GM23338 (cell line): ENCODE measurements at regions not wholly inside any gene's neighbourhood (a gene's known extent, or its start where the extent isn't known, plus 50 kb on each side); places are given as distances from the start of the nearest gene placed in this dataset.

Experiments
- ATAC-seq: fragments of 200-7000 bp; cut with Tn5 transposase; 3 replicates; pipeline ENCODE4 v1.9.1; 2020
- DNase-seq: peaks from one replicate; pipeline ENCODE4 v3.0.0-alpha.2; 2015; ENCODE audit warnings: low spot score
- H2AFZ ChIP-seq: fragments of 200-600 bp; sonication (generic); 2 replicates; pipeline ENCODE4 v1.8.0; 2016; ENCODE audit warnings: antibody characterized with exemption, mild to moderate bottlenecking, moderate library complexity
- H3F3A ChIP-seq: fragments of 200-600 bp; sonication (generic); replicated peaks from 2 replicates; pipeline ENCODE4 v1.8.0; 2017; ENCODE audit warnings: antibody characterized with exemption, mixed run types, low read depth
- H3K27ac ChIP-seq: fragments of 200-600 bp; sonication (generic); 2 replicates; pipeline ENCODE4 v1.6.1; 2016; ENCODE audit warnings: low read depth
- H3K27me3 ChIP-seq: fragments of 200-600 bp; sonication (generic); 2 replicates; pipeline ENCODE4 v1.8.0; 2016; ENCODE audit warnings: mild to moderate bottlenecking, mixed run types, moderate library complexity; ENCODE audit not compliant: insufficient read depth
- H3K36me3 ChIP-seq: fragments of 200-600 bp; sonication (generic); 2 replicates; pipeline ENCODE4 v1.8.0; 2016; ENCODE audit warnings: mild to moderate bottlenecking; ENCODE audit not compliant: insufficient read depth
- H3K4me1 ChIP-seq: fragments of 200-600 bp; sonication (generic); 2 replicates; pipeline ENCODE4 v1.8.0; 2016; ENCODE audit warnings: mild to moderate bottlenecking, moderate library complexity; ENCODE audit not compliant: insufficient read depth
- H3K4me2 ChIP-seq: fragments of 200-600 bp; sonication (generic); 2 replicates; pipeline ENCODE4 v1.7.1; 2017; ENCODE audit warnings: mixed run types
- H3K4me3 ChIP-seq: fragments of 200-600 bp; sonication (generic); 2 replicates; pipeline ENCODE4 v1.6.1; 2016; ENCODE audit warnings: mixed run types
- H3K79me2 ChIP-seq: fragments of 200-600 bp; sonication (generic); replicated peaks from 2 replicates; pipeline ENCODE4 v1.8.0; 2017; ENCODE audit warnings: mild to moderate bottlenecking; ENCODE audit not compliant: insufficient read depth
- H3K9me2 ChIP-seq: fragments of 200-600 bp; sonication (generic); 2 replicates; pipeline ENCODE4 v1.8.0; 2017; ENCODE audit not compliant: insufficient read depth
- H4K20me1 ChIP-seq: fragments of 200-600 bp; sonication (generic); replicated peaks from 2 replicates; pipeline ENCODE4 v1.8.0; 2017; ENCODE audit warnings: mild to moderate bottlenecking; ENCODE audit not compliant: insufficient read depth
- H3K27ac Mint-ChIP-seq: 2 replicates; pipeline ENCODE4 v1.8.0; 2020; ENCODE audit warnings: inconsistent platforms, mild to moderate bottlenecking, moderate library complexity, mixed read lengths
- H3K27me3 Mint-ChIP-seq: 3 replicates; pipeline ENCODE4 v1.8.0; 2022; ENCODE audit warnings: low read depth, mild to moderate bottlenecking, moderate library complexity, mixed read lengths, inconsistent platforms; ENCODE audit not compliant: insufficient read depth, poor library complexity
- H3K36me3 Mint-ChIP-seq: 3 replicates; pipeline ENCODE4 v1.8.0; 2021; ENCODE audit warnings: low read depth, mild to moderate bottlenecking, inconsistent platforms, moderate library complexity, mixed read lengths
- H3K4me1 Mint-ChIP-seq: 3 replicates; pipeline ENCODE4 v1.8.0; 2020; ENCODE audit warnings: mild to moderate bottlenecking, inconsistent platforms, mixed read lengths
- H3K4me3 Mint-ChIP-seq: 3 replicates; pipeline ENCODE4 v1.8.0; 2021; ENCODE audit warnings: moderate library complexity, mild to moderate bottlenecking, inconsistent platforms, mixed read lengths
- H3K9me3 Mint-ChIP-seq: 3 replicates; pipeline ENCODE4 v1.8.0; 2020; ENCODE audit warnings: moderate library complexity, mild to moderate bottlenecking, inconsistent platforms, mixed read lengths
- CREB1 ChIP-seq: fragments of 250-450 bp; sonication (Bioruptor Pico); IDR thresholded peaks from 2 replicates; pipeline ENCODE4 v1.5.0; 2020; ENCODE audit warnings: low read depth, mild to moderate bottlenecking, moderate library complexity
- EZH2 ChIP-seq: fragments of 200-600 bp; sonication (generic); IDR thresholded peaks from one replicate; pipeline ENCODE4 v1.8.0; 2017; ENCODE audit warnings: antibody characterized with exemption, mild to moderate bottlenecking, low read depth; ENCODE audit not compliant: unreplicated experiment
- JUNB ChIP-seq: IDR thresholded peaks from one replicate; pipeline ENCODE4 v1.6.1; 2016; ENCODE audit warnings: antibody characterized with exemption; ENCODE audit not compliant: unreplicated experiment
- NANOG ChIP-seq: IDR thresholded peaks from 2 replicates; pipeline ENCODE4 v1.6.1; 2016; ENCODE audit warnings: antibody characterized with exemption, borderline replicate concordance
- REST ChIP-seq: IDR thresholded peaks from one replicate; pipeline ENCODE4 v1.6.1; 2018; ENCODE audit warnings: antibody characterized with exemption; ENCODE audit not compliant: unreplicated experiment
- STAT1 ChIP-seq: IDR thresholded peaks from one replicate; pipeline ENCODE4 v1.6.1; 2016; ENCODE audit warnings: antibody characterized with exemption; ENCODE audit not compliant: unreplicated experiment
- ZNF114 ChIP-seq: fragments of 250-450 bp; sonication (Bioruptor Pico); IDR thresholded peaks from 2 replicates; pipeline ENCODE4 v1.5.0; 2020; ENCODE audit warnings: mild to moderate bottlenecking, moderate library complexity
- ZNF331 ChIP-seq: fragments of 250-450 bp; sonication (Bioruptor Pico); IDR thresholded peaks from 2 replicates; pipeline ENCODE4 v1.5.0; 2020; ENCODE audit warnings: low read depth, mild to moderate bottlenecking, moderate library complexity
- TF ChIP-seq, protein P1 (sequence below), 2 experiments: fragments of 200-600 bp in 1 of 2; sonication (generic) in 1 of 2; conservative IDR thresholded peaks; 2 replicates each; pipeline versions ENCODE4 v1.5.1 to v1.6.1; 2016 to 2017; ENCODE audit warnings: antibody characterized with exemption in 2 of 2, low read depth in 2 of 2, mild to moderate bottlenecking in 2 of 2, moderate library complexity in 1 of 2
- TF ChIP-seq, protein P2 (sequence below): fragments of 250-450 bp; sonication (Bioruptor Pico); IDR thresholded peaks from 2 replicates; pipeline ENCODE4 v1.5.0; 2020; ENCODE audit warnings: mild to moderate bottlenecking, moderate library complexity

GRCh38 chr14:38044710-38045109 is 163.0 kb upstream of the SSTR1 start:
- ATAC-seq (no peak), DNase-seq (no peak)
- Mint-ChIP-seq H3K9me3 (no peaks in the 10 kb centered on the region), H3K4me1 (peaks cover 29% of the 10 kb centered on the region; the same call in 2 of the 3 replicates), H3K4me3 (no peak overlapping the region), H3K27me3 (peaks cover 5% of the 10 kb centered on the region), H3K27ac (no peak overlapping the region), H3K36me3 (no peaks in the 10 kb centered on the region)
- Histone ChIP-seq H3F3A (no peaks in the 10 kb centered on the region), H3K79me2 (no peaks in the 10 kb centered on the region), H3K4me1 (peaks cover 15% of the 10 kb centered on the region), H3K9me2 (no peaks in the 10 kb centered on the region), H3K4me2 (no peak overlapping the region), H2AFZ (no peak overlapping the region), H3K4me3 (no peak overlapping the region), H3K27me3 (no peaks in the 10 kb centered on the region), H4K20me1 (no peaks in the 10 kb centered on the region), H3K27ac (no peak overlapping the region), H3K36me3 (no peaks in the 10 kb centered on the region)
- TF ChIP-seq ZNF331 (CRISPR knock-in tag) (no peak), NANOG (no peak)

DNA sequence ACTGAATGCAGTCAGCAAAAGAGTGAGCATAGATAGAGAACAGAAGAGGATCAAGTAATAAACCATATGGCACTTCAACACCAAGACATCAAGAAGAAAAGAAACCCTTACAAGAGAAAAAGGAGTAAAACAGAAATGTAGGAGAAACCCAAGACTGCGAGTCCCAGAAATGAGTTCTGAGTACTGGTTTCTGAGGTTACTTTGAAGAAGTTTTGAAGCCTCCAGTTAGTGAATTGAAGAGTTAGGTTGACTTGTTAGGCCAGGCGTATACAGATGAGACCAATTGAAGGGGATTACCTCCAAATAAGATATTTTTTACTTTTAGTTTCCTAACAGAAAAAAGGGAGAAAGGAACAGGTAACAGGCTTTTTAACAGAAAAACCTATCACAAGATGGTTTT is 162.2 kb upstream of the SSTR1 start:
- TF ChIP-seq STAT1 (no peak), EZH2 (no peak), CREB1 (CRISPR knock-in tag) (no peak), NANOG (no peak), ZNF114 (no peak), JUNB (no peak), ZNF331 (CRISPR knock-in tag) (no peak), REST (no peak)
- TF ChIP-seq, protein P1, sequence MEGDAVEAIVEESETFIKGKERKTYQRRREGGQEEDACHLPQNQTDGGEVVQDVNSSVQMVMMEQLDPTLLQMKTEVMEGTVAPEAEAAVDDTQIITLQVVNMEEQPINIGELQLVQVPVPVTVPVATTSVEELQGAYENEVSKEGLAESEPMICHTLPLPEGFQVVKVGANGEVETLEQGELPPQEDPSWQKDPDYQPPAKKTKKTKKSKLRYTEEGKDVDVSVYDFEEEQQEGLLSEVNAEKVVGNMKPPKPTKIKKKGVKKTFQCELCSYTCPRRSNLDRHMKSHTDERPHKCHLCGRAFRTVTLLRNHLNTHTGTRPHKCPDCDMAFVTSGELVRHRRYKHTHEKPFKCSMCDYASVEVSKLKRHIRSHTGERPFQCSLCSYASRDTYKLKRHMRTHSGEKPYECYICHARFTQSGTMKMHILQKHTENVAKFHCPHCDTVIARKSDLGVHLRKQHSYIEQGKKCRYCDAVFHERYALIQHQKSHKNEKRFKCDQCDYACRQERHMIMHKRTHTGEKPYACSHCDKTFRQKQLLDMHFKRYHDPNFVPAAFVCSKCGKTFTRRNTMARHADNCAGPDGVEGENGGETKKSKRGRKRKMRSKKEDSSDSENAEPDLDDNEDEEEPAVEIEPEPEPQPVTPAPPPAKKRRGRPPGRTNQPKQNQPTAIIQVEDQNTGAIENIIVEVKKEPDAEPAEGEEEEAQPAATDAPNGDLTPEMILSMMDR (conservative IDR thresholded peaks at IDR 0.05; ENCODE audit: low read depth in 2 of 2), result no peak
- TF ChIP-seq, protein P2, sequence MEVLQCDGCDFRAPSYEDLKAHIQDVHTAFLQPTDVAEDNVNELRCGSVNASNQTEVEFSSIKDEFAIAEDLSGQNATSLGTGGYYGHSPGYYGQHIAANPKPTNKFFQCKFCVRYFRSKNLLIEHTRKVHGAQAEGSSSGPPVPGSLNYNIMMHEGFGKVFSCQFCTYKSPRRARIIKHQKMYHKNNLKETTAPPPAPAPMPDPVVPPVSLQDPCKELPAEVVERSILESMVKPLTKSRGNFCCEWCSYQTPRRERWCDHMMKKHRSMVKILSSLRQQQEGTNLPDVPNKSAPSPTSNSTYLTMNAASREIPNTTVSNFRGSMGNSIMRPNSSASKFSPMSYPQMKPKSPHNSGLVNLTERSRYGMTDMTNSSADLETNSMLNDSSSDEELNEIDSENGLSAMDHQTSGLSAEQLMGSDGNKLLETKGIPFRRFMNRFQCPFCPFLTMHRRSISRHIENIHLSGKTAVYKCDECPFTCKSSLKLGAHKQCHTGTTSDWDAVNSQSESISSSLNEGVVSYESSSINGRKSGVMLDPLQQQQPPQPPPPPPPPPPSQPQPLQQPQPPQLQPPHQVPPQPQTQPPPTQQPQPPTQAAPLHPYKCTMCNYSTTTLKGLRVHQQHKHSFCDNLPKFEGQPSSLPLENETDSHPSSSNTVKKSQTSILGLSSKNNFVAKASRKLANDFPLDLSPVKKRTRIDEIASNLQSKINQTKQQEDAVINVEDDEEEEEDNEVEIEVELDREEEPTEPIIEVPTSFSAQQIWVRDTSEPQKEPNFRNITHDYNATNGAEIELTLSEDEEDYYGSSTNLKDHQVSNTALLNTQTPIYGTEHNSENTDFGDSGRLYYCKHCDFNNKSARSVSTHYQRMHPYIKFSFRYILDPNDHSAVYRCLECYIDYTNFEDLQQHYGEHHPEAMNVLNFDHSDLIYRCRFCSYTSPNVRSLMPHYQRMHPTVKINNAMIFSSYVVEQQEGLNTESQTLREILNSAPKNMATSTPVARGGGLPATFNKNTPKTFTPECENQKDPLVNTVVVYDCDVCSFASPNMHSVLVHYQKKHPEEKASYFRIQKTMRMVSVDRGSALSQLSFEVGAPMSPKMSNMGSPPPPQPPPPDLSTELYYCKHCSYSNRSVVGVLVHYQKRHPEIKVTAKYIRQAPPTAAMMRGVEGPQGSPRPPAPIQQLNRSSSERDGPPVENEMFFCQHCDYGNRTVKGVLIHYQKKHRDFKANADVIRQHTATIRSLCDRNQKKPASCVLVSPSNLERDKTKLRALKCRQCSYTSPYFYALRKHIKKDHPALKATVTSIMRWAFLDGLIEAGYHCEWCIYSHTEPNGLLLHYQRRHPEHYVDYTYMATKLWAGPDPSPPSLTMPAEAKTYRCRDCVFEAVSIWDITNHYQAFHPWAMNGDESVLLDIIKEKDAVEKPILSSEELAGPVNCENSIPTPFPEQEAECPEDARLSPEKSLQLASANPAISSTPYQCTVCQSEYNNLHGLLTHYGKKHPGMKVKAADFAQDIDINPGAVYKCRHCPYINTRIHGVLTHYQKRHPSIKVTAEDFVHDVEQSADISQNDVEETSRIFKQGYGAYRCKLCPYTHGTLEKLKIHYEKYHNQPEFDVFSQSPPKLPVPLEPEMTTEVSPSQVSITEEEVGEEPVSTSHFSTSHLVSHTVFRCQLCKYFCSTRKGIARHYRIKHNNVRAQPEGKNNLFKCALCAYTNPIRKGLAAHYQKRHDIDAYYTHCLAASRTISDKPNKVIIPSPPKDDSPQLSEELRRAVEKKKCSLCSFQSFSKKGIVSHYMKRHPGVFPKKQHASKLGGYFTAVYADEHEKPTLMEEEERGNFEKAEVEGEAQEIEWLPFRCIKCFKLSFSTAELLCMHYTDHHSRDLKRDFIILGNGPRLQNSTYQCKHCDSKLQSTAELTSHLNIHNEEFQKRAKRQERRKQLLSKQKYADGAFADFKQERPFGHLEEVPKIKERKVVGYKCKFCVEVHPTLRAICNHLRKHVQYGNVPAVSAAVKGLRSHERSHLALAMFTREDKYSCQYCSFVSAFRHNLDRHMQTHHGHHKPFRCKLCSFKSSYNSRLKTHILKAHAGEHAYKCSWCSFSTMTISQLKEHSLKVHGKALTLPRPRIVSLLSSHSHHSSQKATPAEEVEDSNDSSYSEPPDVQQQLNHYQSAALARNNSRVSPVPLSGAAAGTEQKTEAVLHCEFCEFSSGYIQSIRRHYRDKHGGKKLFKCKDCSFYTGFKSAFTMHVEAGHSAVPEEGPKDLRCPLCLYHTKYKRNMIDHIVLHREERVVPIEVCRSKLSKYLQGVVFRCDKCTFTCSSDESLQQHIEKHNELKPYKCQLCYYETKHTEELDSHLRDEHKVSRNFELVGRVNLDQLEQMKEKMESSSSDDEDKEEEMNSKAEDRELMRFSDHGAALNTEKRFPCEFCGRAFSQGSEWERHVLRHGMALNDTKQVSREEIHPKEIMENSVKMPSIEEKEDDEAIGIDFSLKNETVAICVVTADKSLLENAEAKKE (CRISPR knock-in tag), result no peak
- peaks cover 5% of the 10 kb centered on the region for H3K27me3 Mint-ChIP-seq
- DNase-seq (no peak), ATAC-seq (no peak)
- H3K4me1 Mint-ChIP-seq, result peaks cover 29% of the 10 kb centered on the region; the same call in 2 of the 3 replicates
- no peaks in the 10 kb centered on the region for H3K79me2 ChIP-seq
- peaks cover 15% of the 10 kb centered on the region for H3K4me1 ChIP-seq
- H3K9me3 Mint-ChIP-seq, result no peaks in the 10 kb centered on the region
- no peaks in the 10 kb centered on the region for H3K36me3 ChIP-seq
- H3F3A ChIP-seq, result no peaks in the 10 kb centered on the region
- no peaks in the 10 kb centered on the region for H3K27me3 ChIP-seq
- H4K20me1 ChIP-seq, result no peaks in the 10 kb centered on the region
- no peaks in the 10 kb centered on the region for H3K9me2 ChIP-seq
- H3K27ac Mint-ChIP-seq, result no peak overlapping the region
- no peaks in the 10 kb centered on the region for H3K36me3 Mint-ChIP-seq
- no peak overlapping the region for H2AFZ ChIP-seq
- no peak overlapping the region for H3K4me3 ChIP-seq
- no peak overlapping the region for H3K4me3 Mint-ChIP-seq
- H3K27ac ChIP-seq, result no peak overlapping the region
- H3K4me2 ChIP-seq, result no peak overlapping the region
